GM21717 (cell line): ENCODE measurements at regions not wholly inside any gene's neighbourhood (a gene's known extent, or its start where the extent isn't known, plus 50 kb on each side); places are given as distances from the start of the nearest gene placed in this dataset.
"Not testable (repeated sequence)": the region's sequence is repeated elsewhere in the genome, so short reads cannot be mapped to it uniquely, and the experiment has no call there.

ENCODE experiments used
- ATAC-seq: cut with Tn5 transposase; IDR thresholded peaks from one replicate; pipeline ENCODE4 v1.9.1; 2021; ENCODE audit warnings: mild to moderate bottlenecking, moderate library complexity; ENCODE audit not compliant: unreplicated experiment

DNA sequence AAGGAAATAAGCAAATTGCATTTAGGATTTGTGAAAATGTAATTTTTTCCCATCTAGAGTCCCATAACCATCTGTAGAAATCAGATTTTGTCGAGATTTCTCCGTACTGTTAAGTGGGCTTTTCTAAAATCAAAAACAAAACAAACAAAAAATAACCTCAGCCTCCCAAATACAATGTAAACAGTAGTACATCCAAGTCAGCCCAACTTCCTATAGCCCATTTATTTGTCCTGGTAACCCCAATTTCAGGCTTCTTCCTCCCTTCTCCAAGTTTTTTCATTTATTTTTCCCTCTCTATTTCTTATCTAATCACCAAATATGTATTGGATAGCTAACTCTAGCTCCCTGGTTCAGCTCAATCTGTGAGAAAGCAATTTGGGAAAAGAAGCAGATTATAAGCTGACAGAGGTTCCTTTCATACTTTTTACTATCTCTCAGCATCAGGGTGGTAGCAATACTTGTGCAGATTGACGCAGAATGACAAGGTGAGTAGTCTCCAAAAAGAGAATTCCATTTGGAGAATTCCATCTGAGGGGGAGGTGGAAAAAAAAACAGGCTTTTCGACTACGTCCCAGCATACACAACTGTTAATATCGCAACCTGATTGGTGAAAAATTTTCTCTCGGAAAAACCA lies 132.6 kb upstream of the BTN3A2 start:
- no peak for ATAC-seq

GRCh38 chr6:26232940-26233648 lies 131.9 kb upstream of the BTN3A2 start:
- no peak for ATAC-seq

DNA sequence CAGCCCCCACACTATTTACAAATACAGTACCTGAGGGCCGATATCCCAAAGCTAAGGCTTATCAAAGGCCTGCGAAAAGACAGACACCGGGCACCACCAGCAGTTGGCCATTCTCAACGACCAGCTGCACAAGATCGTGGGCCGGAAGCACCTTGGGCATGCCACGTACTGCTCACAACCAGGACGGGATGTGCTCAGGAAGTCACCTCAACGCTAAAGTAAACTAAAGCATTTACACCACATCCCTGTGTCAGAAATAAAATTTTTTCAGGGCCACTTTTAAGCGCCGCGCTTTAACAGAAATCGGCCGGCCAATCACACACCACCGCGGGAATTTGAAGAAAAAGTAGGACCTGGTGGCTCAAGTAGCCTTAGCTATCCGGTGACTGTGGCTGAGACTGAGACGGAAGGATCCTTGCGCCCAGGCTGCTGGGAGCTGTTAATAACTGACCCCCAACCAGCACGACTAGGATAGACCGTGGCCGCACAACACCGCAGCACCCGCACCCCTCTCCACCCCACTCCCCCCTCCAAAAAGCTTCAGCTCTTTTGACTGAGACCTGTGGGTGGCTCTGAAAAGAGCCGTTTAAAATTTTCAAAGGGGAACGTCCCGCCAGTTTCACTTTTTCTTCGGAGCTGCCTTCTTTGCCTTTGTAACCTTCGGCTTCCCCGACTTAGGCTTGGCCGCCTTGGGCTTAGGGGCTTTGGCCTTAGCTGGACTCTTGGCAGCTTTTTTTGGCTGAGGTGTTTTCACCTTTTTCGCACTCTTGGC lies 131.2 kb upstream of the BTN3A2 start:
- peak; percentile 36 for ATAC-seq

DNA sequence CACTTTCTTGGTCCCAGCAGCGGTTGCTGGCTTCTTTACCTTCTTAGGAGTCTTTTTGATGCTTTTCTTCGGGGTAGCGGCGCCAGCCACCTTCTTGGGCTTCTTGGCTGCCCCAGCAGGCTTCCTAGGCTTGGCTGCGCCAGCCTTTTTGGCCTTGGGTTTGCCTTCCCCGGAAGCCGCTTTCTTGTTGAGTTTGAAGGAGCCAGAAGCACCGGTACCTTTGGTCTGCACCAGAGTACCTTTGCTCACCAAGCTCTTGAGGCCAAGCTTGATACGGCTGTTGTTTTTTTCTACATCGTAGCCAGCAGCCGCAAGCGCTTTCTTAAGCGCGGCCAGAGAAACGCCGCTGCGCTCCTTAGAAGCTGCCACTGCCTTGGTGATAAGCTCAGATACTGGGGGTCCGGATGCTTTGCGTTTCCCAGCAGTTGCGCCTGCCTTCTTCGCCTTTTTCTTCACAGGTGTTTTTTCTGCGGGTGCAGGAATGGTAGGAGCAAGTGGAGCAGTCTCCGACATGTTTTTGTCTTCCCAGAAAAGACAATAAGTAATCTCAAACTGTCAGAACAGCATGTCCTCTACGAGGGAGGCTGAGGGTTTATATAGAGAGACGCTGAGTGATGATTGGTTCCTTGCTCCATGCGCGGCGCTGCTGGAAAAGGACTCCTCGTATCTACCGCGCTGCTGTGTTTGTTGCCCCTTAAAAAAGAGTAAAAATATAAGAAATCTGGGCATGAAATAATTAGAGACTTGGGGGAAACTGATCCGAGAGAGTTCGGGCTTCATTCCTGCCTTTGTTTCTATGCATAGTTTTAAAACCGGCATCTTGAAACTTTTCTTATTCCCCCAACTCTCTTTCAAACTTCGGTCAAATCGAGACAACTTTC lies 130.3 kb upstream of the BTN3A2 start:
- peak; percentile 53 for ATAC-seq

DNA sequence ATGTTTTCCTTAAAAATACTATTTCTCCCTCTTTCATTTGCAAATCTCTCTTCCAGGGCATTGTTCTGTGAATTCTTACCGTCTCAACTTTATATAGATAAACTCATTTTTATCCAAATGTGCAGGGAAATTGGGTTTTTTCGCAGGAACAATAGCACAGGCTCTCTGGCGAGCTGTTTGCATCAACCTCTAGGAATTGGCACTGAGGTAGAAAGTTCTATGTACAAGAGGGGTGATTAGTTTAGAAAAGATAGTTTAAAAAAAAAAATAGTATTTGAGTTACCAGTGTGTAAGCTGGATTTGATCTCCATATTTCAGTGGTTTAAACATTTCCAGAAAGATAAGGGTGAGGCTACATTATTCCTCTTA lies 129.7 kb upstream of the BTN3A2 start:
- no peak for ATAC-seq

GRCh38 chr6:26239415-26239814 lies 125.6 kb upstream of the BTN3A2 start:
- ATAC-seq = not testable (repeated sequence)

DNA sequence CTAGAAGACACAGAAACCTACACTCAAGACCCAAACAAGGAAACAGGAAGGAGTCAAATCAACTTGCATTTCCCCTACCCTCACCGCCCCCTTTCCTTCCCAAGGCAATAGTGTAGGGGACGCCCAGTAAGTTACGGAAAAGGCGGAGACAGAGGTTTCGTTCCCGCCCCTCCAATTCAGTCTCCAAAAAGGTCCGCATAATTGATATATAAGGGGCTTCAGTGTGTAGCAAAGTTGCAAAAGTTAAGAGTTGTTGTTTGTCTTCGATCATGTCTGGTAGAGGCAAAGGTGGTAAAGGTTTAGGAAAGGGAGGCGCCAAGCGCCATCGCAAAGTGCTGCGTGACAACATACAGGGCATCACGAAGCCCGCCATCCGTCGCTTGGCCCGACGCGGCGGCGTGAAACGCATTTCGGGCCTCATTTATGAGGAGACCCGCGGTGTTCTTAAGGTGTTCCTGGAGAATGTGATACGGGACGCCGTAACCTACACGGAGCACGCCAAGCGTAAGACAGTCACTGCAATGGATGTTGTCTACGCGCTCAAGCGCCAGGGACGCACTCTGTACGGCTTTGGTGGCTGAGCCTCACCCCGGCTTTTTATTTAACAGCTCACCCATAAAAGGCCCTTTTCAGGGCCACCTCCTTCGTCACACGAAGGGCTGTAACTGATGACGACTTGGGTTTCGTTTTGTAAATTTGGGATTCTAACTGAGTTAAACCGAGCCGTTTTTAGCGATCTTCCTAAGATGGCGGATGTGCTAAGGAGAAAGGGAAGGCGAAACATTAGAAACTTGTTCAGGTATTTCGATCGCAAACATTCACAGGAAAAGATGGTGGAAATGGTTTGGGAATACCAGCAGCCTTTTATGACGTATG lies 124.6 kb upstream of the BTN3A2 start:
- ATAC-seq = peak; percentile 51

DNA sequence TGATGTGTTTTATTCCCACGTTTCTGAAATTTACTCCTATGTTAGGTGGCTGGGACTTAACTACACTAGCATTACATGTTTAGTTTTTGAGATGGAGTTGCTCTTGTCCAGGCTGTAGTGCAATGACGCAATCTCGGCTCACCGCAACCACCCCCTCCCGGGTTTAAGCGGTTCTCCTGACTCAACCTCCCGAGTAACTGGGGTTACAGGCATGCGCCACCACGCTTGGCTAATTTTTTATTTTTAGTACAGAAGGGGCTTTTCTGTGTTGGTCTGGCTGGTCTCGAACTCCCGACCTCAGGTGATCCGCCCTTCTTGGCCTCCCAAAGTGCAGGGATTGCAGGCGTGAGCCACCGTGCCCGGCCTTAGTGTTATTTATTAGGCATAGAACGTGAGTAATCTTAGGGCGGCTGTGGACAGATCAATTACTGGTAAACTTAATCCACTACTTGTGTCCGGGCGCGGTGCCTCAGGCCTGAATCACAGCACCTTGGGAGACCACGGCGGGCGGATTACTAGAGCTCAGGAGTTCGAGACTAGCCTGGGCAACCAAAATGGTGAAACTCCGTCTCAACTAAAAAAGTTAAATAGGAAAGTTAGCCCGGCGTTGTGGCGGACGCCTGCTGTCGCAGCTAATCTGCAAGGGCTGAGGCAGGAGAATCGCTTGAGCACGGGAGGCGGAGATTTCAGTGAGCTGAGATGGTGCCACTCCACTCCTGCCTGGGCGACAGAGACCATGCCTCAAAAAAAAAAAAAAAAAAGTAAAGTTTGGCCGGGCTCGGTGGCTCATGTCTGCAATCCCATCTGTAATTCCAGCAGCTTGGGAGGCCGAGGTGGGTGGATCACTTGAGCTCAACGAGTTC lies 123.7 kb upstream of the BTN3A2 start:
- ATAC-seq = peak; percentile 8

- ATAC-seq = no peak
Measured at GRCh38 chr6:26243132-26243531, 121.9 kb upstream of the BTN3A2 start.

DNA sequence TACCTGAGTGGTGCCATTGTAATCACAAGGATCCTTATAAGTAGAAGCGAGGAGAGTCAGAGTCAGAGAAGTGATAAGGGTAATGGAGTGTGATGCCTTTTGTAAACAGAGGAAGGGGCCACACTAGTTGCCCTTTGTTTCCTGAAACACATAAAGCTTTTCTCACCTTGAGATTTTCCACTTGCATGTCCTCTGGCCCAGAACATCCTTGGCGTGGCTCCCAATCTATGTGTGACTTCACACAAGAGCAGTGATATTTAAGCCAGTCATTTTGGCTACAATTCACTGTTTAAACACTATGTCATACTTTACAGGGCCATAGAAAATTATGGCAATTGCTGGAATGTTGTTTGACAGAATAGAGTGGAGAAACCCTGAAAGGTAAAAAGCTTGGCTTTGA lies 121.2 kb upstream of the BTN3A2 start:
- no peak for ATAC-seq

DNA sequence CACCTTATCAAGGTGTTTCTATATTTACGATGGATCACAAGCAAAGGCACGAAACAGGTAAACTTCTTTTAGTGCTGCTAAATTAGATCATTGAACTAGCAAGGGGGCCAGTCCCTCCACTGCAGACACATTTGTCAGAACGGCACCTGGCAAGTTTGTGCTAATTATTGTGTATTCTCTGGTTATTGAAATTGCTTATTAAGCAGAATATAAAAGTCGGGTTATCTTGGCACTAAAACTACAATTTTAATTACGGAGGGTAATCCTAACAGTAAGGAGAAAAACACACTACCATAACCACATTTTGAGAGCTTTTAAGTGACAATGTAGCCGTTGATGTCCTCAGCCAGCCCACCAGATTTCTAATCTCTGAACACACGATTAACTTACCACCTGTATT lies 118.9 kb upstream of the BTN3A2 start:
- no peak for ATAC-seq

- no peak for ATAC-seq
Measured at GRCh38 chr6:26246553-26246952, 118.4 kb upstream of the BTN3A2 start.

DNA sequence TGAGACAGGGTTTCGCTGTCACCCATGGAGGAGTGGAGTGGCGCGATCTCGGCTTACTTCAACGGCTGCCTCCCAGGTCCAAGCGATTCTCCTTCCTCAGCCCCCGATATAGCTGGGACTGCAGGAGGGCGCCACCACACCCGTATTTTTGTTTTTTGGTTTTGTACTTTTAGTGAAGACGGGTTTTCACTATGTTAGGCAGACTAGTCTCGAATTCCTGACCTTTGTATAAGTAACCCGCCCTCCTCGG lies 115.4 kb upstream of the BTN3A2 start:
- peak; percentile 25 for ATAC-seq

DNA sequence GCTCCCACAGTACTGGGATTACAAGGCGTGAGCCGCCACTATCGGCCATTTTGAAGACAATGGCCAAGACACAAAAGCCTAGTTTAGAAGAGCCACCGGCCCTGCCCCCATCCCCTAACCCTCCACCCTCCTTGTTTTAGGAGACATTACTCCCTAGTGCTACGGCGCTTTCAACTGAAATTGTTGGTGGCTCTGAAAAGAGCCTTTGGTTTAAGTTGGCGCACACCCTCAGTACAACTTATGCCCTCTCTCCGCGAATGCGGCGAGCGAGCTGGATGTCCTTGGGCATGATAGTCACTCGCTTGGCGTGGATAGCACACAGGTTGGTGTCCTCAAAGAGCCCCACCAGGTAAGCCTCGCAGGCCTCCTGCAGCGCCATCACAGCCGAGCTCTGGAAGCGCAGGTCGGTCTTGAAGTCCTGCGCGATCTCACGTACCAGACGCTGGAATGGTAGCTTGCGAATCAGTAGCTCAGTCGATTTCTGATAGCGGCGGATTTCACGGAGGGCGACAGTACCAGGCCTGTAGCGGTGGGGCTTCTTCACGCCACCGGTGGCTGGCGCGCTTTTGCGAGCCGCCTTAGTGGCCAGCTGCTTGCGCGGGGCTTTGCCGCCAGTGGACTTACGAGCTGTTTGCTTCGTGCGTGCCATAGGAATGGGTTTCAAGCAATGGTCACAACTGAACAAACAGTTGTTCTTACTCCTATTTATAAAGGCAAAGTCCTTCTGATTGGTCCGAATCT lies 114.9 kb upstream of the BTN3A2 start:
- ATAC-seq = peak; percentile 46

DNA sequence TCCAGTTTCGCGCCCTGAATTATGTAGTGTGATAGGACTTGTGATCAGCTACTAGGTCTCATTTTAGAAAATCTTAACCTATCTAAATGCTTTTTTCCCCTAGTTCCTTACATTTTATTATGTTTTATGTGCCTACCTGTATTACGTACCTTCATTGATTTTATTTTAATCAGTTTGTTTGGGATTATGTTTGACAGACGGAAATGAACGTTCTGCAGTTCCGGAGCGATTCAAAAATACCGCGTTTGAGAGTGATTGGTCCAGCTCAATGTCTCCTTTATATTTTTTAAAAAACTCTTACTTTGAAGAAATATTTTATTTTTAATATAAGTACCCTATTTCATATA lies 114.3 kb upstream of the BTN3A2 start:
- ATAC-seq = no peak

GRCh38 chr6:26251354-26252076 lies 113.5 kb upstream of the BTN3A2 start:
- ATAC-seq = peak; percentile 44

DNA sequence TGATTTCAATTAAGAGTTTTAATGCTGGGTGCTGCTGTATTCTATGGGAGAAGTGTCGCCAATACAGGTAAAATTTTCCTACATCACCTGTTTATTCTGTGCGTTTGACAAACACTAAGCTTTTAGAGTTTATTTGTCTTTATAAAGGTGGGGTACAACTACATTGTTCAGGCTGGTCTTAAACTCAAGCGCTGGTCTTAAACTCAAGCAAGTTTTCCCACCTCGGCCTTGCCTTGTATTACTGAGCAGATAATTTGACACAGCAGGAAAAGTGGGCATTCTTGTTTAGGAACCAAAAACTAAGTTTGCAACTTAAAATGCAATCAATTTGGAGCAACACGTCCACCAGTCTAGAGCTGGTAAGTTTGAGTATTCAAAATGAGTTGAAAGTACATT lies 112.9 kb upstream of the BTN3A2 start:
- no peak for ATAC-seq

- ATAC-seq = no peak
Measured at GRCh38 chr6:26254724-26255123, 110.3 kb upstream of the BTN3A2 start.
